H9 (cell line): ENCODE measurements at regions not wholly inside any gene's neighbourhood (a gene's known extent, or its start where the extent isn't known, plus 50 kb on each side); places are given as distances from the start of the nearest gene placed in this dataset.

Experiments
- DNase-seq: peaks from one replicate; pipeline ENCODE4 v3.0.0-alpha.2; 2017
- H2AFZ ChIP-seq: one replicate; pipeline ENCODE4 v1.6.1; 2013; ENCODE audit warnings: mild to moderate bottlenecking, low read length, control low read depth, moderate library complexity
- H2AK5ac ChIP-seq: 2 replicates; pipeline ENCODE4 v1.6.1; 2013; ENCODE audit warnings: low read length, control low read depth, mixed read lengths; ENCODE audit not compliant: insufficient read length
- H2BK120ac ChIP-seq: one replicate; pipeline ENCODE4 v1.6.1; 2013; ENCODE audit warnings: low read depth, mild to moderate bottlenecking, low read length, control low read depth, inconsistent platforms; ENCODE audit not compliant: poor library complexity, severe bottlenecking
- H2BK12ac ChIP-seq: 2 replicates; pipeline ENCODE4 v1.6.1; 2013; ENCODE audit warnings: low read length, control low read depth, mixed read lengths, low read depth; ENCODE audit not compliant: insufficient read length
- H2BK15ac ChIP-seq: 2 replicates; pipeline ENCODE4 v1.6.1; 2013; ENCODE audit warnings: low read depth, low read length, control low read depth
- H2BK20ac ChIP-seq: one replicate; pipeline ENCODE4 v1.6.1; 2013; ENCODE audit warnings: low read depth, mild to moderate bottlenecking, low read length, control low read depth, inconsistent platforms; ENCODE audit not compliant: poor library complexity, severe bottlenecking
- H2BK5ac ChIP-seq: 2 replicates; pipeline ENCODE4 v1.6.1; 2013; ENCODE audit warnings: low read length, control low read depth, mixed read lengths; ENCODE audit not compliant: insufficient read length
- H3K14ac ChIP-seq: 2 replicates; pipeline ENCODE4 v1.6.1; 2013; ENCODE audit warnings: low read length, control low read depth; ENCODE audit not compliant: insufficient read depth
- H3K18ac ChIP-seq: 2 replicates; pipeline ENCODE4 v1.6.1; 2013; ENCODE audit warnings: low read depth, mild to moderate bottlenecking, mixed read lengths, low read length, control low read depth; ENCODE audit not compliant: insufficient read length
- H3K23ac ChIP-seq: 2 replicates; pipeline ENCODE4 v1.6.1; 2013; ENCODE audit warnings: low read length, control low read depth, mixed read lengths, low read depth; ENCODE audit not compliant: insufficient read length
- H3K23me2 ChIP-seq: 2 replicates; pipeline ENCODE4 v1.6.1; 2013; ENCODE audit warnings: low read depth, mild to moderate bottlenecking, mixed read lengths, low read length, control low read depth; ENCODE audit not compliant: insufficient read length, poor library complexity, severe bottlenecking
- H3K27ac ChIP-seq: 2 replicates; pipeline ENCODE4 v1.5.1; 2013; ENCODE audit warnings: low read length, control low read depth, mixed read lengths, low read depth; ENCODE audit not compliant: insufficient read length
- H3K27me3 ChIP-seq: 2 replicates; pipeline ENCODE4 v1.6.1; 2013; ENCODE audit warnings: low read length, control low read depth, inconsistent platforms; ENCODE audit not compliant: insufficient read depth
- H3K4ac ChIP-seq: 2 replicates; pipeline ENCODE4 v1.6.1; 2013; ENCODE audit warnings: low read depth, mild to moderate bottlenecking, control low read depth, inconsistent platforms, low read length, moderate library complexity
- H3K4me1 ChIP-seq: 2 replicates; pipeline ENCODE4 v1.6.1; 2013; ENCODE audit warnings: low read length, control low read depth, inconsistent platforms; ENCODE audit not compliant: insufficient read depth
- H3K4me2 ChIP-seq: 2 replicates; pipeline ENCODE4 v1.6.1; 2013; ENCODE audit warnings: low read length, control low read depth, mixed read lengths; ENCODE audit not compliant: insufficient read length, insufficient read depth
- H3K56ac ChIP-seq: 2 replicates; pipeline ENCODE4 v1.6.1; 2013; ENCODE audit warnings: low read depth, mild to moderate bottlenecking, mixed read lengths, low read length, control low read depth; ENCODE audit not compliant: insufficient read length
- H3K79me1 ChIP-seq: 2 replicates; pipeline ENCODE4 v1.6.1; 2013; ENCODE audit warnings: low read depth, mild to moderate bottlenecking, moderate library complexity, low read length, control low read depth, inconsistent platforms; ENCODE audit not compliant: insufficient read depth, poor library complexity, severe bottlenecking
- H3K79me2 ChIP-seq: 2 replicates; pipeline ENCODE4 v1.6.1; 2013; ENCODE audit warnings: low read length, control low read depth, inconsistent platforms; ENCODE audit not compliant: insufficient read depth
- H3K9ac ChIP-seq: 2 replicates; pipeline ENCODE4 v1.6.1; 2013; ENCODE audit warnings: low read length, control low read depth, mixed read lengths; ENCODE audit not compliant: insufficient read length; ENCODE audit errors: extremely low read depth
- H3K9me3 ChIP-seq: one replicate; pipeline ENCODE4 v1.6.1; 2013; ENCODE audit warnings: low read depth, low read length, inconsistent platforms; ENCODE audit not compliant: control insufficient read depth
- H3T11ph ChIP-seq: one replicate; pipeline ENCODE4 v1.6.1; 2013; ENCODE audit warnings: mild to moderate bottlenecking, low read length, control low read depth, inconsistent platforms
- H4K20me1 ChIP-seq: one replicate; pipeline ENCODE4 v1.6.1; 2013; ENCODE audit not compliant: control insufficient read depth, insufficient read length, insufficient read depth
- H4K5ac ChIP-seq: 2 replicates; pipeline ENCODE4 v1.6.1; 2013; ENCODE audit warnings: low read depth, mild to moderate bottlenecking, mixed read lengths, low read length, control low read depth; ENCODE audit not compliant: insufficient read length
- H4K8ac ChIP-seq: replicated peaks from 2 replicates; pipeline ENCODE4 v1.6.1; 2013; ENCODE audit warnings: low read length, control low read depth, mixed read lengths, low read depth; ENCODE audit not compliant: insufficient read length
- H4K91ac ChIP-seq: 2 replicates; pipeline ENCODE4 v1.6.1; 2013; ENCODE audit warnings: low read depth, mild to moderate bottlenecking, moderate library complexity, mixed read lengths, low read length, control low read depth; ENCODE audit not compliant: insufficient read length
- H3K27ac Mint-ChIP-seq, 3 experiments: 2 replicates in 2 of 3; 3 replicates in 1 of 3; pipeline ENCODE4 v1.8.0; 2020 to 2021; ENCODE audit warnings: mixed read lengths in 3 of 3, mild to moderate bottlenecking in 1 of 3, moderate library complexity in 1 of 3
- H3K27me3 Mint-ChIP-seq: 2 replicates; pipeline ENCODE4 v1.8.0; 2021; ENCODE audit warnings: low read depth, mild to moderate bottlenecking, moderate library complexity, mixed read lengths
- H3K36me3 Mint-ChIP-seq, 3 experiments: 2 replicates in 2 of 3; 3 replicates in 1 of 3; pipeline ENCODE4 v1.8.0; 2020 to 2021; ENCODE audit warnings: low read depth in 3 of 3, mixed read lengths in 3 of 3; ENCODE audit not compliant: insufficient read depth in 1 of 3
- H3K4me1 Mint-ChIP-seq, 2 experiments: 2 replicates each; pipeline ENCODE4 v1.8.0; 2020; ENCODE audit warnings: mixed read lengths in 2 of 2
- H3K4me3 Mint-ChIP-seq, 2 experiments: 2 replicates in 1 of 2; 3 replicates in 1 of 2; pipeline ENCODE4 v1.8.0; 2020 to 2021; ENCODE audit warnings: mild to moderate bottlenecking in 2 of 2, mixed read lengths in 2 of 2, moderate library complexity in 1 of 2
- H3K9me3 Mint-ChIP-seq, 2 experiments: 2 replicates in 1 of 2; 3 replicates in 1 of 2; pipeline ENCODE4 v1.8.0; 2020; ENCODE audit warnings: mild to moderate bottlenecking in 2 of 2, mixed read lengths in 2 of 2, moderate library complexity in 1 of 2
- WGBS: extraction: QIAGEN DNeasy Blood & Tissue Kit; methylation state at CpG from one replicate; pipeline ENCODE4 v1.1.7; 2013; ENCODE audit warnings: missing lambda C conversion rate, low lambda C conversion rate, mixed read lengths; ENCODE audit not compliant: insufficient read length; ENCODE audit errors: extremely low coverage; 5-methylcytosine and 5-hydroxymethylcytosine counted together
- TF ChIP-seq, protein P1 (sequence below): fragments of 200-600 bp; sonication (generic); conservative IDR thresholded peaks from 3 replicates; pipeline ENCODE4 v1.8.0; 2021; ENCODE audit warnings: antibody characterized with exemption, mild to moderate bottlenecking

DNA sequence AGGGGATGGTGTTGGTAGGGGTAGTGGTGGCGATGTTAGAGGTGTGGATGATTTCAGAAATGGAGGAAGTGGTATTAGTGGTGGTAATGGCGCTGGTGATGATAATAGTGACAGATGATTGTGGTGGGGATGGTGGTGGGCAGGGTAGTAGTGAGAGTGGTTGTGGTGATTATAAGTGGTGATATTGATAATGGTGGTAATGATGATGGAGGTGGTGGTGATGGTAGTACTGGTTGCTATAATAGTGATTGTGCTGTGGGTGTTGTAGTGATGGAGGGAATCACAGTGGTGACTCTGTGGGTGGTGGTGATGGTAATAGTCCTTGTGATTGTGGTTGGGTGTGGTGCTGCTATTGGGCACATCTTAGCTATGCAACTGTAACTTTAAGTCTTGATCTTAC, 61.6 kb upstream of the TBX20 start:
- no peak overlapping the region for H3K23ac ChIP-seq
- 100% methylated on average over 2 of the region's 2 CpGs for WGBS
- Mint-ChIP-seq H3K4me3 (no peak overlapping the region), H3K27ac (no peak overlapping the region), H3K36me3 (no peaks in the 10 kb centered on the region), H3K4me1 (no peaks in the 10 kb centered on the region), H3K27me3 (peaks cover 11% of the 10 kb centered on the region), H3K9me3 (no peaks in the 10 kb centered on the region)
- H3K23me2 ChIP-seq: no peaks in the 10 kb centered on the region
- H2BK15ac ChIP-seq: no peak overlapping the region
- no peak overlapping the region for H4K5ac ChIP-seq
- H3K27ac ChIP-seq: no peak overlapping the region
- H2BK5ac ChIP-seq: no peak overlapping the region
- no peak overlapping the region for H3K4me2 ChIP-seq
- DNase-seq: no peak
- H3K79me1 ChIP-seq: no peaks in the 10 kb centered on the region
- no peak overlapping the region for H3K56ac ChIP-seq
- no peak overlapping the region for H2BK120ac ChIP-seq
- H2BK20ac ChIP-seq: no peak overlapping the region
- no peak overlapping the region for H2AK5ac ChIP-seq
- H4K20me1 ChIP-seq: no peaks in the 10 kb centered on the region
- H3K9ac ChIP-seq: no peak overlapping the region
- H2BK12ac ChIP-seq: no peak overlapping the region
- TF ChIP-seq, protein P1, sequence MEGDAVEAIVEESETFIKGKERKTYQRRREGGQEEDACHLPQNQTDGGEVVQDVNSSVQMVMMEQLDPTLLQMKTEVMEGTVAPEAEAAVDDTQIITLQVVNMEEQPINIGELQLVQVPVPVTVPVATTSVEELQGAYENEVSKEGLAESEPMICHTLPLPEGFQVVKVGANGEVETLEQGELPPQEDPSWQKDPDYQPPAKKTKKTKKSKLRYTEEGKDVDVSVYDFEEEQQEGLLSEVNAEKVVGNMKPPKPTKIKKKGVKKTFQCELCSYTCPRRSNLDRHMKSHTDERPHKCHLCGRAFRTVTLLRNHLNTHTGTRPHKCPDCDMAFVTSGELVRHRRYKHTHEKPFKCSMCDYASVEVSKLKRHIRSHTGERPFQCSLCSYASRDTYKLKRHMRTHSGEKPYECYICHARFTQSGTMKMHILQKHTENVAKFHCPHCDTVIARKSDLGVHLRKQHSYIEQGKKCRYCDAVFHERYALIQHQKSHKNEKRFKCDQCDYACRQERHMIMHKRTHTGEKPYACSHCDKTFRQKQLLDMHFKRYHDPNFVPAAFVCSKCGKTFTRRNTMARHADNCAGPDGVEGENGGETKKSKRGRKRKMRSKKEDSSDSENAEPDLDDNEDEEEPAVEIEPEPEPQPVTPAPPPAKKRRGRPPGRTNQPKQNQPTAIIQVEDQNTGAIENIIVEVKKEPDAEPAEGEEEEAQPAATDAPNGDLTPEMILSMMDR: no peak
- no peak overlapping the region for H3T11ph ChIP-seq
- no peak overlapping the region for H3K4ac ChIP-seq
- H3K4me1 ChIP-seq: no peaks in the 10 kb centered on the region
- H3K9me3 ChIP-seq: no peaks in the 10 kb centered on the region
- H4K91ac ChIP-seq: no peak overlapping the region
- no peak overlapping the region for H3K14ac ChIP-seq
- no peak overlapping the region for H2AFZ ChIP-seq
- no peak overlapping the region for H4K8ac ChIP-seq
- H3K27me3 ChIP-seq: no peaks in the 10 kb centered on the region
- no peaks in the 10 kb centered on the region for H3K79me2 ChIP-seq
- no peak overlapping the region for H3K18ac ChIP-seq
